Chondrocyte (in vitro differentiated cells): ENCODE measurements at regions not wholly inside any gene's neighbourhood (a gene's known extent, or its start where the extent isn't known, plus 50 kb on each side); places are given as distances from the start of the nearest gene placed in this dataset.

Experiments used
- DNase-seq: peaks from one replicate; pipeline ENCODE4 v3.0.0; 2021; ENCODE audit warnings: mixed read lengths, low spot score
- H3K27ac Mint-ChIP-seq: one replicate; pipeline ENCODE4 v1.8.0; 2021; ENCODE audit warnings: mild to moderate bottlenecking, moderate library complexity, mixed read lengths; ENCODE audit not compliant: unreplicated experiment
- H3K27me3 Mint-ChIP-seq: 2 replicates; pipeline ENCODE4 v1.8.0; 2021; ENCODE audit warnings: low read depth, mixed read lengths
- H3K36me3 Mint-ChIP-seq: 2 replicates; pipeline ENCODE4 v1.8.0; 2021; ENCODE audit warnings: low read depth, mixed read lengths
- H3K4me1 Mint-ChIP-seq: 2 replicates; pipeline ENCODE4 v1.8.0; 2021; ENCODE audit warnings: low read depth, mild to moderate bottlenecking, mixed read lengths
- H3K4me3 Mint-ChIP-seq: one replicate; pipeline ENCODE4 v1.8.0; 2021; ENCODE audit warnings: mild to moderate bottlenecking, moderate library complexity, mixed read lengths; ENCODE audit not compliant: unreplicated experiment
- H3K9me3 Mint-ChIP-seq: 2 replicates; pipeline ENCODE4 v1.8.0; 2021; ENCODE audit warnings: low read depth, mixed read lengths
- TF ChIP-seq, protein P1 (sequence below): fragments of 200-600 bp; sonication (generic); IDR thresholded peaks from 2 replicates; pipeline ENCODE4 v1.5.0; 2021; ENCODE audit warnings: antibody characterized with exemption, mild to moderate bottlenecking, moderate library complexity

DNA sequence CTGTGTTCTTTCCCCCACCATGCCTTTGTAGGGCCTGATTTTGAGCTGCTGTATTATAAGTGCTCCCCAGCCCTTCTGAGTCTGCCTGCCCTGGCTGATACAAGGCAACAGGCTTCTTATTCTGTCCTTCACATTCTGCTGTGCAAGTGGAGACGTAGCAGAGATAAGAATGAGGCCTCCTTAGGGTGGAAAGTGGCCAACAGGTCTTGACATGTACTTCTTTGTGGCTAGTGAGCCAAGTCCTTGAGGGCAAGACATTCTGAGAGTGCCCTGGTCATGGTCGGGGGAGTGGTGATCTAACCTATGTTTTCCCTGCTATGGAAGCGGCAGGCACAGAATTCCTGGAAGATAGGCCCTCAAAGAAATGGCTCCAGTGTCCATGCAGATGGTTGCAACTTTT lies 235.7 kb upstream of the CADM1 start:
- H3K4me3 Mint-ChIP-seq = no peak overlapping the region
- no peak overlapping the region for H3K27ac Mint-ChIP-seq
- H3K36me3 Mint-ChIP-seq = peaks cover 2% of the 10 kb centered on the region
- peaks cover 23% of the 10 kb centered on the region for H3K27me3 Mint-ChIP-seq
- DNase-seq = no peak
- H3K4me1 Mint-ChIP-seq = no peaks in the 10 kb centered on the region
- TF ChIP-seq, protein P1, sequence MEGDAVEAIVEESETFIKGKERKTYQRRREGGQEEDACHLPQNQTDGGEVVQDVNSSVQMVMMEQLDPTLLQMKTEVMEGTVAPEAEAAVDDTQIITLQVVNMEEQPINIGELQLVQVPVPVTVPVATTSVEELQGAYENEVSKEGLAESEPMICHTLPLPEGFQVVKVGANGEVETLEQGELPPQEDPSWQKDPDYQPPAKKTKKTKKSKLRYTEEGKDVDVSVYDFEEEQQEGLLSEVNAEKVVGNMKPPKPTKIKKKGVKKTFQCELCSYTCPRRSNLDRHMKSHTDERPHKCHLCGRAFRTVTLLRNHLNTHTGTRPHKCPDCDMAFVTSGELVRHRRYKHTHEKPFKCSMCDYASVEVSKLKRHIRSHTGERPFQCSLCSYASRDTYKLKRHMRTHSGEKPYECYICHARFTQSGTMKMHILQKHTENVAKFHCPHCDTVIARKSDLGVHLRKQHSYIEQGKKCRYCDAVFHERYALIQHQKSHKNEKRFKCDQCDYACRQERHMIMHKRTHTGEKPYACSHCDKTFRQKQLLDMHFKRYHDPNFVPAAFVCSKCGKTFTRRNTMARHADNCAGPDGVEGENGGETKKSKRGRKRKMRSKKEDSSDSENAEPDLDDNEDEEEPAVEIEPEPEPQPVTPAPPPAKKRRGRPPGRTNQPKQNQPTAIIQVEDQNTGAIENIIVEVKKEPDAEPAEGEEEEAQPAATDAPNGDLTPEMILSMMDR = no peak
- H3K9me3 Mint-ChIP-seq = no peaks in the 10 kb centered on the region

DNA sequence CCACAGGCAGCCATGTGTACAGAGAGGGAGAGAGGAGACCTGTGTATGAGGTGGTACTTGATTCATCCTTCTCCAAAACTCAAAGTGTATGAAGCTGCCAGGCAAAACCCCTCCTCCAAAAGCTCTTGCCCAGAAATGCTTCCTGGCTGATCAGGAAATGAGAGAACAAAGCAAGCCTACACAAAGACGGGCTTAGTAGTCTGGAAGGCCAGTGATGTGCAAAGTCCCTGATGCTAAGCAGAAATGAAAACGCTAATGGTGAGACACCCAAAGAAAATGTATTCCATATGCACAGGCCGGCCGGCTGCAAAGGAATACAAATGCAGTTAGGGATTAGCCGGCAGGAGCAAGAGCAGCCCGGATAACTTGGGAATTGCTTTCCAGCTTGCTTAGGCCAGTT lies 234.9 kb upstream of the CADM1 start:
- TF ChIP-seq, protein P1 = no peak
- Mint-ChIP-seq H3K9me3 (no peaks in the 10 kb centered on the region), H3K27ac (no peak overlapping the region), H3K36me3 (peaks cover 2% of the 10 kb centered on the region), H3K4me1 (no peaks in the 10 kb centered on the region), H3K4me3 (no peak overlapping the region), H3K27me3 (peaks cover 17% of the 10 kb centered on the region)
- no peak for DNase-seq

DNA sequence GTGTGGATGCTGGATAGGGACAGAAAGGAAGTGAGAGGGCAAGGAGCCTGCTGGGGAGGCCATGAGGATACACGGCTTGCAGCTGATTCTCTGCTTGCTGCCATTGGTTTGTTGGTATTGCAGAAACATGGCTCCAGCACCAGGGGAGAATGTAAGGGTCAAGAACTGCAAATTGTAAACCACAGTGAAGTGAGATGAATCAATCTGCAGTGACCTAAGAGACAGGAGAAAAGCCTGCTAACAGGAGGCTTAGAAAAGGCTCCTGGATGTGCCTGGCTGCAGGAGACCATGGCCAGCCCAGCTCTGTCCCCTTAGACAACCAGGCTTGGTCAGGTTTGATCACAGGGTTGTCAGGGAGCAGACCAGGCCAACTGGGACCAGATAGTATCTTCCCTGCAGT lies 233.7 kb upstream of the CADM1 start:
- no peak overlapping the region for H3K27ac Mint-ChIP-seq
- peaks cover 2% of the 10 kb centered on the region for H3K36me3 Mint-ChIP-seq

DNA sequence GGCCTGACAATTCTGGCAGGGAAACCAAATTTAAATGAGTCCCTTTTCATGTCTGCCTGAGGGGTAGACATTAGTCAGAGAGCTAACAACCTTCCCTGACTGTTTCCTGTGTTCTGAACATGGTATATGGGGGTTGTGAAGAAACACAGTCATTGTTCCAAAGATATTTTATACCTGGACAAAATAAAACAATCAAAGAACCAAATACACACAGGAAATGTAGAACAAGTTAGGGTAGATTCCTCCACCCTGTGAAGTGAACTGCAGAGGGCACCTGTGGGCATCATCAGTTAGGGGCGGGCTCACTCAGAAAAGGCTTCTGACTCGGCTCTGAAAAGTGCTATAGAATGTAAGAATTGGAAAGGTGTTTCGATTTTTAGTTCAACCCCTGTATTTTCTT lies 231.9 kb upstream of the CADM1 start:
- DNase-seq = no peak
- peaks cover 9% of the 10 kb centered on the region for H3K27me3 Mint-ChIP-seq
- TF ChIP-seq, protein P1 = no peak
- H3K9me3 Mint-ChIP-seq = no peaks in the 10 kb centered on the region
- no peak overlapping the region for H3K27ac Mint-ChIP-seq
- H3K4me3 Mint-ChIP-seq = no peak overlapping the region
- H3K36me3 Mint-ChIP-seq = no peaks in the 10 kb centered on the region
- H3K4me1 Mint-ChIP-seq = no peaks in the 10 kb centered on the region

More for the DNA sequence above, 233.7 kb upstream of the CADM1 start:
- H3K9me3 Mint-ChIP-seq = no peaks in the 10 kb centered on the region
- TF ChIP-seq, protein P1 = no peak
- no peak for DNase-seq
- H3K4me1 Mint-ChIP-seq = no peaks in the 10 kb centered on the region
- no peak overlapping the region for H3K4me3 Mint-ChIP-seq
- H3K27me3 Mint-ChIP-seq = peaks cover 13% of the 10 kb centered on the region

DNA sequence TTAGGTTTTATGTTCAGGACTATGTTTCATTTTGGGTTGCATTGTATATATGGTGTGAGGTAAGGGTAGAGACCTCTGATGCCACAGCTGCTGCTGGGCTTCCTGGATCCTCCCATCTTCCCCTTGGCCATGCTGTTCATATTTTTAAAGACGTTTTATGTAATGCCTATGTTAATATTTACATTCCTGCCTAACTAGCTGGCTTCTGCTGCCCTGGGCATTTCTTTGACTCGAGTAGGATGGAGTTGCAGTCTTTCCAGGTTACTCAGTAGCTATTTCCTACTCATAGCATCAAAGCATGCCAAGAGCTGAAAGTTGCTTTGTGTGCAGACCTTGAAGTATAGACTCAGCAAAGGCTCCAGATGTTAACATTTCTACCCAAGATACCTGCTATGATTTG lies 220.5 kb upstream of the CADM1 start:
- H3K4me3 Mint-ChIP-seq = no peak overlapping the region
- H3K9me3 Mint-ChIP-seq = peaks cover 7% of the 10 kb centered on the region
- no peak for DNase-seq
- peaks cover 3% of the 10 kb centered on the region for H3K4me1 Mint-ChIP-seq
- TF ChIP-seq, protein P1 = no peak
- peaks cover 5% of the 10 kb centered on the region for H3K27me3 Mint-ChIP-seq
- no peak overlapping the region for H3K27ac Mint-ChIP-seq
- H3K36me3 Mint-ChIP-seq = peaks cover 2% of the 10 kb centered on the region
